OCI-LY7 (cell line): ENCODE measurements at regions not wholly inside any gene's neighbourhood (a gene's known extent, or its start where the extent isn't known, plus 50 kb on each side); places are given as distances from the start of the nearest gene placed in this dataset.

Experiments used
- BruUV-seq: library from RNA; stranded (reverse); fragments of 400-500 nt; replicated peaks from 2 replicates; lab custom pipeline; 2021; lab: Mats Ljungman, UMichigan
- CTCF ChIA-PET: fragments of 300-600 bp; sonication (Branson Sonifier 250); formaldehyde crosslinking; loops from one replicate; lab custom pipeline; 2022; ENCODE audit warnings: antibody characterized with exemption; ENCODE audit not compliant: unreplicated experiment; lab: Charles Lee
- POLR2A ChIA-PET: fragments of 300-600 bp; sonication (Branson Sonifier 250); formaldehyde crosslinking; loops from one replicate; lab custom pipeline; 2022; ENCODE audit warnings: antibody characterized with exemption; lab: Charles Lee
- DNase-seq: peaks from one replicate; pipeline ENCODE4 v3.0.0-alpha.2; 2015; ENCODE audit warnings: low spot score
- H2AFZ ChIP-seq: fragments of 200-600 bp; sonication (generic), shearing (Covaris generic); 2 replicates; pipeline ENCODE4 v1.6.1; 2014; ENCODE audit warnings: mild to moderate bottlenecking, antibody characterized with exemption, low read length, moderate library complexity
- H3K27ac ChIP-seq: fragments of 200-600 bp; sonication (generic); 2 replicates; pipeline ENCODE4 v1.5.1; 2014; ENCODE audit warnings: mixed run types, low read depth, mild to moderate bottlenecking, moderate library complexity, low read length, inconsistent platforms; ENCODE audit not compliant: poor library complexity, severe bottlenecking
- H3K36me3 ChIP-seq: fragments of 200-600 bp; sonication (generic); 2 replicates; pipeline ENCODE4 v1.6.1; 2014; ENCODE audit warnings: mild to moderate bottlenecking, antibody characterized with exemption, low read length, moderate library complexity, mixed read lengths; ENCODE audit not compliant: insufficient read depth
- H3K4me1 ChIP-seq: fragments of 200-600 bp; sonication (generic); 2 replicates; pipeline ENCODE4 v1.5.1; 2014; ENCODE audit warnings: mild to moderate bottlenecking, low read length; ENCODE audit not compliant: insufficient read depth, poor library complexity, severe bottlenecking
- H3K4me2 ChIP-seq: fragments of 200-600 bp; sonication (generic); 2 replicates; pipeline ENCODE4 v1.6.1; 2014; ENCODE audit warnings: mild to moderate bottlenecking, low read length
- H3K4me3 ChIP-seq: fragments of 200-600 bp; sonication (generic); 2 replicates; pipeline ENCODE4 v1.5.1; 2014; ENCODE audit warnings: mild to moderate bottlenecking, low read depth, low read length; ENCODE audit not compliant: poor library complexity, severe bottlenecking
- H3K79me2 ChIP-seq: fragments of 200-600 bp; sonication (generic); 2 replicates; pipeline ENCODE4 v1.6.1; 2016; ENCODE audit warnings: low read depth, mild to moderate bottlenecking, low read length, moderate library complexity, mixed read lengths; ENCODE audit not compliant: insufficient read depth
- H3K9me2 ChIP-seq: fragments of 200-600 bp; sonication (generic); 2 replicates; pipeline ENCODE4 v1.6.1; 2016; ENCODE audit warnings: mild to moderate bottlenecking, low read length, mixed read lengths; ENCODE audit not compliant: insufficient read depth
- H3K9me3 ChIP-seq: fragments of 200-600 bp; sonication (generic); 2 replicates; pipeline ENCODE4 v1.6.1; 2014; ENCODE audit warnings: mild to moderate bottlenecking, mixed run types, low read length, mixed read lengths
- H4K20me1 ChIP-seq: fragments of 200-600 bp; sonication (generic); 2 replicates; pipeline ENCODE4 v1.6.1; 2014; ENCODE audit warnings: mild to moderate bottlenecking, antibody characterized with exemption, low read length, moderate library complexity, mixed read lengths; ENCODE audit not compliant: insufficient read depth
- EZH2phosphoT487 ChIP-seq: fragments of 200-600 bp; sonication (generic); IDR thresholded peaks from 2 replicates; pipeline ENCODE4 v1.6.1; 2018; ENCODE audit warnings: low read depth, borderline replicate concordance, mild to moderate bottlenecking, mixed run types, antibody characterized with exemption, low read length, moderate library complexity, mixed read lengths
- intact Hi-C: fragments of 100-400 bp; cut with micrococcal nuclease; formaldehyde crosslinking; loops from one replicate; pipeline ENCODE4 v1.10.0; 2022; ENCODE audit not compliant: unreplicated experiment
- TF ChIP-seq, protein P1 (sequence below): fragments of 200-600 bp; sonication (generic); conservative IDR thresholded peaks from 2 replicates; pipeline ENCODE4 v1.5.1; 2014; ENCODE audit warnings: mild to moderate bottlenecking, antibody characterized with exemption, low read length, moderate library complexity, mixed read lengths

GRCh38 chr4:28827866-28828265 is 1892.3 kb upstream of the PCDH7 start:
- Histone ChIP-seq H3K4me3 (no peak overlapping the region), H3K9me3 (no peaks in the 10 kb centered on the region), H3K4me2 (no peak overlapping the region), H3K9me2 (no peaks in the 10 kb centered on the region), H3K79me2 (no peaks in the 10 kb centered on the region), H2AFZ (no peak overlapping the region), H4K20me1 (no peaks in the 10 kb centered on the region), H3K27ac (no peak overlapping the region), H3K4me1 (no peaks in the 10 kb centered on the region), H3K36me3 (no peaks in the 10 kb centered on the region)
- POLR2A ChIA-PET, result no interaction called here
- no TSS peak for BruUV-seq
- DNase-seq, result no peak
- intact Hi-C loops, result no loop called here
- CTCF ChIA-PET, result no interaction called here
- TF ChIP-seq, protein P1, sequence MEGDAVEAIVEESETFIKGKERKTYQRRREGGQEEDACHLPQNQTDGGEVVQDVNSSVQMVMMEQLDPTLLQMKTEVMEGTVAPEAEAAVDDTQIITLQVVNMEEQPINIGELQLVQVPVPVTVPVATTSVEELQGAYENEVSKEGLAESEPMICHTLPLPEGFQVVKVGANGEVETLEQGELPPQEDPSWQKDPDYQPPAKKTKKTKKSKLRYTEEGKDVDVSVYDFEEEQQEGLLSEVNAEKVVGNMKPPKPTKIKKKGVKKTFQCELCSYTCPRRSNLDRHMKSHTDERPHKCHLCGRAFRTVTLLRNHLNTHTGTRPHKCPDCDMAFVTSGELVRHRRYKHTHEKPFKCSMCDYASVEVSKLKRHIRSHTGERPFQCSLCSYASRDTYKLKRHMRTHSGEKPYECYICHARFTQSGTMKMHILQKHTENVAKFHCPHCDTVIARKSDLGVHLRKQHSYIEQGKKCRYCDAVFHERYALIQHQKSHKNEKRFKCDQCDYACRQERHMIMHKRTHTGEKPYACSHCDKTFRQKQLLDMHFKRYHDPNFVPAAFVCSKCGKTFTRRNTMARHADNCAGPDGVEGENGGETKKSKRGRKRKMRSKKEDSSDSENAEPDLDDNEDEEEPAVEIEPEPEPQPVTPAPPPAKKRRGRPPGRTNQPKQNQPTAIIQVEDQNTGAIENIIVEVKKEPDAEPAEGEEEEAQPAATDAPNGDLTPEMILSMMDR, result no peak
- no peak for TF ChIP-seq EZH2phosphoT487

DNA sequence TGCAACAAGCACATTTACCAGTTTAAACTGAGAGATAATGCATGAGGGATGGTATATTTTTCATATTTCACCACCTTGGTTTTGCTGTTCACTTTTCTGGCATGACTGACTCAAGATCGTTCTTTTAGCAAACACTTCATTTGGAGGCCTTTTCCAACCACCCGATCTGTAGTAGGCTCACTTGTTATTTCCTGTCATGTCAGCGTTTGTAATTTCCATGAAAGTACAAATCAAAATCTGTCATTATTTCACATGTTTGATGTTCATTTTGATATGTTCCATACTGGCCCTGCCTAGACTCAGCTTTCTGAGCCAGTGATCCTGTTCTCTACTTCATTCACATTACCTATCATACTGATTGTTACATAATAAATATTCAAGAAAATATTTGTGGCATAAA is 1888.3 kb upstream of the PCDH7 start:
- CTCF ChIA-PET, result no interaction called here
- POLR2A ChIA-PET, result interaction anchor here (1.0 kb wide), 1 partner anchor 11 kb away, joined by 3 read pairs; no protein-coding TSS in a partner anchor

GRCh38 chr4:28832444-28832843 is 1887.7 kb upstream of the PCDH7 start:
- no TSS peak for BruUV-seq
- Histone ChIP-seq H3K4me1 (no peaks in the 10 kb centered on the region), H3K9me2 (no peaks in the 10 kb centered on the region; the same call in 1 of the 2 replicates), H3K4me3 (no peak overlapping the region), H3K4me2 (no peak overlapping the region), H3K9me3 (no peaks in the 10 kb centered on the region), H2AFZ (no peak overlapping the region), H3K36me3 (no peaks in the 10 kb centered on the region), H4K20me1 (no peaks in the 10 kb centered on the region), H3K79me2 (no peaks in the 10 kb centered on the region), H3K27ac (no peak overlapping the region)
- ChIA-PET POLR2A (interaction anchor here (1.0 kb wide), 1 partner anchor 12 kb away, joined by 3 read pairs; no protein-coding TSS in a partner anchor), CTCF (no interaction called here)
- no peak for TF ChIP-seq EZH2phosphoT487
- TF ChIP-seq, protein P1, result no peak
- DNase-seq, result no peak
- intact Hi-C loops, result no loop called here

More for the DNA sequence above, 1888.3 kb upstream of the PCDH7 start:
- intact Hi-C loops, result no loop called here
- no peaks in the 10 kb centered on the region for H4K20me1 ChIP-seq
- no peak for DNase-seq
- no peaks in the 10 kb centered on the region for H3K36me3 ChIP-seq
- H3K79me2 ChIP-seq, result no peaks in the 10 kb centered on the region
- H3K27ac ChIP-seq, result no peak overlapping the region
- no peaks in the 10 kb centered on the region for H3K9me3 ChIP-seq
- no peaks in the 10 kb centered on the region; the same call in 1 of the 2 replicates for H3K9me2 ChIP-seq
- TF ChIP-seq, protein P1, result no peak
- no peak for TF ChIP-seq EZH2phosphoT487
- H3K4me2 ChIP-seq, result no peak overlapping the region
- H3K4me1 ChIP-seq, result no peaks in the 10 kb centered on the region
- BruUV-seq, result no TSS peak
- H2AFZ ChIP-seq, result no peak overlapping the region
- no peak overlapping the region for H3K4me3 ChIP-seq
